Nucleus accumbens (tissue), 56 donors: ENCODE measurements at regions not wholly inside any gene's neighbourhood (a gene's known extent, or its start where the extent isn't known, plus 50 kb on each side); places are given as distances from the start of the nearest gene placed in this dataset.

Experiments
- DNase-seq, 56 donors: peaks; one replicate each; lab custom pipeline; 2025; lab: John Stamatoyannopoulos, UW

DNA sequence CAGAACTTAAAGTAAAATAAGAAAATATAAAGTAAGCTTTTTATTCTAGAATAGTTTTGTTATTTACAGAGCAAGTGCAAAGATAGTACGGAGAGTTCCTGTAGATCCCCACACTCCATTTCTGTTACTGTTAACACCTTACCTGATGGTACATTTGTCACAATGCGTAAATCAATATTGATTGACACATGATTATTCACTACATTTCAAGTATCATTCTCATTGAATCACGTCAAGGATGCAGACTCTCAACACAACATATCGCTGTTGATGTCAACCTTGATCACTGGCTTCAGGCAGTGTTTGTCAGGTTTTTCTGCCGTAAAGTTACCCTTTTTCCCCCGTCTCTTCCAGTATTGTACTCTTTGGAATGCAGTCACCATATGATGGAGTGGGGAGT is 64.2 kb upstream of the WSCD1 start:
- DNase-seq: no peak

DNA sequence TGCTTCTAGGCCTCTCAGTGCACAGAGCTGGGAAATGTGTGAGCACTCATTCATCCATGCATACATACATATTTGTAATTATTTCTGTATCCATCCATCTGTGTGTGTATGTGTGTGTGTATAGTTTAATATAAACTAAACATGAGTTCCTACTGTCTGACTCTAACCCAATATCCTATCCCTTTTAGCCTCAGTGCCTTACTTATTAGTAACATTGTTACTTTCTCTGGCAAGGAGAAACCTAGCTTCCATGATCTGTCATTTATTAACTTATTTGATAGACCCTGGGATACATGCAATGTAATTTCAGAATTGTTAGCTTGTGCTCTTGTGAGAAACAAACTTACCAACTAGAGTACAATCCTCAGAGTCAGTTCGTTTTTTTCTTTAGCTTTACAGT is 59.0 kb upstream of the WSCD1 start:
- DNase-seq: no peak

DNA sequence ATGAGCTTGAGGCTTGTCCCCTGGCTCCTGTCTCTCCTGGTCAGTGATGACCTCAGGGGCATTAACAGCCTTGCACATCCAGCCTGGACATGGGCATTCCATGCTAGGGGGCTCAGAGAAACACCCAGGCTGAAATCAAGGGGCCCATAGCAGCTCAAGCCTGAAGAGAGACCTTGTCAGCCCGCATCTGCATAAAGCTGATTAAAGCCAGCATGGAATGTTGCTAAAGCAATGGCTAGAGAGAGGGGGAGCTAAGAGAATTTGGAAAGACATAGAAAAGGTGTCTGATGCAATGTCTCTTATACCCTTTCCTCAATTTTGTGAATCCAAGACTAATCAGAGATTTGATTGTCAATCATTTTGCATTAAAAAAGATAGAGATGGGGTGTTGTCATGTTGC is 51.4 kb upstream of the WSCD1 start:
- no peak for DNase-seq

DNA sequence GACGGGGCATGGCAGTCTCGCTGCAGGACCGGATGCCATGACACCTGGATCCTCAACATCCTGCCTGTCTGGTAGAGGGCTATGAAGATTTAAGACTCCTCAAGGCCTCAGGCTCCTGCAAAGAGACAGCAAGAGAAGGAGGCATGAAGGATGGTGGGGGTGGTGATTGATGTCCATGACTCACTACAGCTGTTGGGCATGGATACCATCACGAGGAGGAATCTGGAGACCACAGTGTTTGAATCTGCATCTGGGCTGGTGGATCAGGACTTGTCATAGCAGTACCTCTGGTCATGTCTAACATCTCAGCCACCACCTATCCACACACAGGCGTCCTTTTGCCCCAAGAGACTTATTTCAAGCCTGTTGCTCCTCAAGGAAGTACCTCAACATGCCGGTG is 50.2 kb upstream of the WSCD1 start:
- peak in 3 of 56 donors; percentile 2 to 6 (median 4) for DNase-seq

DNA sequence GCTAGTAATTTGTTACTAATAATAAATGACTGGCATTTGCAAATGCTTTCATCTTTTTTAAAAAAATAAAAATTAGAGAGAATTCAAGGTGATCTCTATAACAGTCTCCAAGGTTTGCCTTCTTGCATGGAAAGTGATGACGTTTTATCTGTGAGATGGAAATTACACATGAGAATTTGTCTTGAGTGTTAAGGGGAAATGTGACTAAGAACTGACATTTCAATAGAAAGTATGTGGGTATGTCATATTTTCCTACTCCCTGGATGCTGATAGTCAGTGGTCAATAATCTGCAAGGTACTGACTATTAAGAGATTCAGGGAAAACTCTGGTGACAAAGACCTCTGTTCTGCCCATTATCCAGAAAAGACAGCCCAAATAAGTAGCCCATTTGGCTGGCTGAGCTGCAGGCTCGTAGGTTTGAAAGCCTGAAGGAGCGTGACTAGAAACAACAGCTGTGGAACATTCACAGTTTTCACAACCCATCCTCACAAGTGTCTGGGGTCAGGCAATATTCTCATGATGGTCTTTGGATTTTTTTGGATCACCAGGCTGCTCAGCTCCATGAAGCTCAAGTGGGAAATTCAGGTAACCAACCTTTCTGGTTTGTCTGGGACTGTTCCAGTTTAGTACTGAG is 49.7 kb upstream of the WSCD1 start:
- DNase-seq: no peak
